Fibroblast of skin of left biceps (primary cell): ENCODE measurements at regions not wholly inside any gene's neighbourhood (a gene's known extent, or its start where the extent isn't known, plus 50 kb on each side); places are given as distances from the start of the nearest gene placed in this dataset.
A peak's percentile ranks its signal among the peaks of the same experiment; 100 is the strongest.
"Not testable (repeated sequence)": the region's sequence is repeated elsewhere in the genome, so short reads cannot be mapped to it uniquely, and the experiment has no call there.

Experiments used
- DNase-seq, 2 experiments: peaks; one replicate each; pipeline ENCODE4 v3.0.0-alpha.2; 2013; ENCODE audit warnings: low read depth in 2 of 2

DNA sequence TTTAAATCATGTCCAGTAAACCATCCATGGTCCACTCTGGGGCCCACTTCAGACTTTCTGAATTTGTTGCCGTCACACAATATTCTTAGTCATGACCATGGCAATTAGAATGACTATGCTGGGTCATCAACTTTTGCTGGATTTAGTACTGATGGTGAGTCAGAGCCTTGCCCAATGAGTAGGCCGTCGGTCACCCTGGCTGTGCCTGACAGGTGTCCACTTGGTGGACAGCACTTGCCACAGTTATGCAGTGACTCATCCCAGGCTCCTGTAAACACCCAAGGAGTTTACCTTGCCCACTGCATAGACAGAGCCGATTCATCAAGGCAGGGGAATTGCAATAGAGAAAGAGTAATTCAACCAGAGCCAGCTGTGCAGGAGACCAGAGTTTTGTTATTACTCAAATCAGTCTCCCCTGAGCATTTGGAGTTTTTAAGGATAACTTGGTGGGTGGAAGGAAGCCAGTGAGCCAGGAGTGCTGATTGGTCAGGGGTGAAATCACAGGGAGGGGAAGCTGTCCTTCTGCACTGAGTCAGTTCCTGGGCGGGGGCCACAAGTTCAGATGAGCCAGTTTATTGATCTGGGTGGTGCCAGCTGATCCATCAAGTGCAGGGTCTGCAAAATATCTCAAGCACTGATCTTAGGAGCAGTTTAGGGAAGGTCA lies 333.8 kb downstream of the PTPRU start:
- peak; percentile 8 to 12 for DNase-seq

DNA sequence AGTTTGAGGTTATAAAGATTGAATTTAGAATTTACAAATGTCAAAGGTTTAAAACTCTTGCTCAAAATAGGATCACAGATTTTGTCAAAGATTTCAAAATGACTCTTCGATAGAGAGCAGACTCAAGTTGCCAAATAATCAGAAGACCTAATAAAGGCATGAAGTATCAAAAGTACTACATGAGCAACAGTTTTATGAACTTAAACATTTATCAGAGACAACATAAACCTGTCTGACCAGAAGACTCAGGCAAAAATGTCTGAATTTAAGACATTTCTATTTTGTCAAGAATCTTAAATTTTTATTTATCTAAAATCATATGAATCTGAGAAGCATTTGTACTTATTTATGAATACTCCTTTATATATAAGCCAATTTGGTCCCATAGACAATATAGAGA lies 330.9 kb downstream of the PTPRU start:
- DNase-seq = no peak

DNA sequence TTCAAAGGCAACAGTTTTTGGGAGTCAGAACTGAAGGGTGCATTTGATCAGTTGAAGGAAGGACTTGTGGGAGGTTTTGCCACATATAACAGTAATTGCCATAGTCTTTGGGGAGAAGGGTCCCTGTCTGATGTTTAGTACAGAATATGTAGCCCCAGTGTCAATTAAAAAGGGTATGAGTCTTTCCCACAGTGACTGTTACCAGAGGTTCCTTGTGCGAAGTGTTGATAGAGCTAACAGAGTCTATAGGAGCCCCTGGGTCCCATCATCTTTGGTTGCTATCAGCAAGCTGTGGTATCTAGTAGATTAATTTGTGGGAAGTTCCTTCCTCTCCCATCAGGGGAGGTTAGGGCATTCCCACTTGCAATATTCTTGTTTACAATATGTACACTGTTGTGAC lies 329.2 kb downstream of the PTPRU start:
- DNase-seq = no peak

DNA sequence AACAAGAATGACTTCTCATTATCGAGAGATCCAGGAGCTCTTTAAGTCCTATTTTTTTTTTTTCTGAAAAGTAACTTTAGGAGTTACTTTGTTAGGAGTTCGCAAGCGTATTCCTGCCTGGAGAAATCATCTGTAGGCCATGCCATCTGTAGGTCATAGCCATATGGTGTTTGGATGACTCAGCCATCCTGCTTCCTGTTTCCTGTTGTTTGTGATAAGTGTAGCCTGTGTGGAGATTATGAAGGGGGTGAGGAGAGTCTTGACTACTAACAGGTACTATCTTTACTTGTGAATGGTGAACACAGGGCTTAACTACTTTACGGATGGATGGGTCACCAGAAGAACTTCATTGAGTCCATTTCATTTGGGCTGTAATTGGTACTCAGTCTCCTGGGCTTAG lies 327.2 kb downstream of the PTPRU start:
- DNase-seq = no peak

DNA sequence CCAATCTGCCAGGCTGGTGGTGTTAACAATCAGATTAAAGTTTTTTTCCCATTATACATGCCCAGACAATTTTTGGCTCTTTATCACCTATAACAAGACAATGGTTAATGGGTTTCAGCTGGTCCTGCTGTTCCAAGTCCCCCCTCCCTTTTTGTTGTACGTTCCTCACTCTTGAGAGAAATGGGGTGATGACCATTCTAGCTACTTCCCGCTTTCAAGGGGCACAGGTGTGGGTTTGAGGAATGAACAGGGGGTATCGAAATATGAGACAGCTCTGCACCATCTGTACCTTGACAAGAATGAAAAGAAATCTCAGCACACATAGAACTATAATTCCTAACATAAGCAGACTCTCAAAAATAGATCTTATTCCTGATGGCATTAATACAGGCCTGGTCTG lies 326.8 kb downstream of the PTPRU start:
- DNase-seq = no peak

DNA sequence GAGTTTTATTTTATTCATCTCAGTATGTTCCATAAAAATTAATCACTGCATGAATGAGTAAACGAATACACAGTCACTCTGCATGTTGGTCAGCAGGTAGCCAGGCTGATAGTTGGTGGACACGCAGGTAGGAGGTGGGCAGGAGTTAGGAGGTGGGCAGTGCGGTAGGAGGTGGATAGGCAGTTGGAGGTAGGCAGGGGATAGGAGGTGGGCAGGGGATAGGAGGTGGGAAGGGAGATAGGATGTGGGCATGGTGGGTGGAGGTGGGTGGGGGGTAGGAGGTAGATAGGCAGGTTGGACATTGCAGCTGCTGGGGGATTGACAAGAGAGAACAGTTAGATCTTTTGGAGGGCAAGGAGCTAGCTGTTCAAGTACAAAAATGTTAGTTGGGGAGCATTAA lies 322.7 kb downstream of the PTPRU start:
- no peak for DNase-seq

DNA sequence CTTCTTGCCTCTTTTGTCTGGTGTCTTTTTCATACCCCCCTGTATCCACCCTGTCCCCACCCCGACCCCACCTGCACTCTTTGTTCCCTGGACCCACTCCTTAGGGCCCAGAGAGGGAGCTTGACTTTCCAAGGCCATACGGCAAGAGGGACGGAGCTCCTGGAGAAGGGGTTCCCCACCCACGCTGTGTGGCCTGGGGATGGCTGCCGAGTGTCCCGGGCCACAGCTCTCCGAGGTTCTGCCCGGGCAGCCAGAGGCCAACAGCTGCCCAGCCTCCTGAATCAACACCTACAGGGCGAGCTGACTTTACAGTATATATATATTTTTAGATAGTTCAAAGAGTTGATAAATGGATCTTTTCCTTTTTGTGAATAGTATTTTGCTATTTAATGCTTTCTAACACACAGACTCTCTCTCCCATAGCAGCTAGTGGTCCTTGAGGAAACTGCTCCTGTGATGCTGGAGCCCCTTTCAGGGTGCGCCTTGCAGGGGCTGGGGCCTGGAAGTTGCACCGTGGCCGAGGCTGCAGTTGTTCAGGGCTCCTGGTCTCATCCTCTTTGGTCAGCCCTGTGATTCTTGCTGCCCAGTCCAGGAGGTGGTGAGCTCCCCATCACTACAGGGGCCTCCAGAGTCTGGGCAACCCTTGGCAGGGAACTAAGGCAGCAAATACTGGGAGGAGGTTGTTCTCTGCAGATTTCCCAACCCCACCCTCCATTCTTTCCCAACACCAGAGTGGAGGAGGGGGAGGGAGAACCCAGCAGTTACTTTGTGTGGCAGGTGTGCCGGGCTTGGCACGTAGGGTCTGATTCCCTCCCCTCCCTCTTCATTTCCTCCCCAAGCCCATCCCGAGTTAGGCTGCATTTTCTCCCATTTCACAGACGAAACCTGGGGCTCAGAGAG lies 321.6 kb downstream of the PTPRU start:
- DNase-seq = no peak

DNA sequence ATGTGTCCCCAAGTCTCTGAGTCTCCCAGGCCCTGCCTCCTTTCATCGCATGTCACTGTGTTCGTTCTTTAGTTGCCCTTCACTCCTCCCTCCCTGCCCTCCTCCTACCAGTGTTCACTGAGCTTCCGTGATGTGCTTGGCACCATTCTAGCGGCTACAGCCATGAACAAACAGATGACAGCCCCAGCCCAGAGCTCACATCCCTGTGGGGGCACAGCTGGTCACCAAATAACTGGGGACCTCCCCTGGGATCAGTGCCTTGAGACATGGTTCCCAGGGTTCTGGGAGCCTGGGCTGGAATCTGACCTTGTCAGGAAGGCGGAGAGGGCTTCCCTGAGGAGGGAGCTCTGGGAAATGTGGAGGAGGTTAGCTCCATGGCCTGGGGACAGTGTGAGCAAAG lies 320.7 kb downstream of the PTPRU start:
- DNase-seq = no peak

DNA sequence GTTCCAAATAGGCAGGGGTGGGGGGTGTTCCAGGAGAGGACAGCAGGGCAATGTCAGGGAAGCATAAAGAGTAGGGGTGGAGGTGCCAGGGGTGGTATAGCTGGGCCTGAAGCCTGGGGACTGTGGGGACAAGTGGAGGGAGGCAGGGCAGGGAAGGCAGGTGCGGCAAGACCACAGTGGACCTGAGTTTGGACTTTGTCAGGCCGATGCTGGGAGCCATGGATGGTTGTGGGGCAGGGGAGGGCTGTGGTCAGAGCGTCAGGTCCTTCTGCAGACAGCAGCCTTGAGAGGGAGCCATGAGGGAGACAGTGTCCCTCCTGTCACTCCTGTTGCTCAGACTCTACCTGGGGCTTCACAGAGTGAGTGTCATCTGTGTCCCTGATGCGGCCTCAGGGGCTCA lies 320.3 kb downstream of the PTPRU start:
- DNase-seq = no peak

DNA sequence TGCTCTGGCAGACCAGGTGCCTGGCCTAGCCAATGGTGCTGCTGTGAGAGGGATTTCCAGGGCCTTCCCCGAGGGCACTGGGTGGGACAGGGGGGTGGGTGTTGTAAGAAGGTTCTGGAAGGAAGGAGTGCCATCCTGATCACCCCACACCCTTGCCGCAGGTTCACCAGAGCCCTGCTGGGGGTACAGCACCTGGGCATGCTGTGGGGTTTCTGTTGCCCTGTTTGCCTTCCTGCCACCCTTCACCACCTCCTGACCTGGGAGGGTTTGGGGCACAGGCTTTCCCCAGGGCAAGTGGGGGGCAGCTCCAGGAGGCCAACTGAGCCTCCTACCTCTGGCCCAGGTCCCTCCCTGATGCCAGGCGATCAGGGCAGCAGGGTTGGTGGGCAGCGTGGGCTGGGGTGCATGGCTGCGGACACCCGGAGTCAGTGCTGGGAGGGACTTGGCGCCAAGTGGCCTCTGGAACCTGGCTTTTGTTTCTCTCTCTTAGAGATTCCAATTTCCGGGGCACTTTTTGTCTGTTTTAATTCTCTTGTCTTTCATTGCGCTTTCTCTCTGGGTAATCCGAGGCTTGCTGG lies 318.8 kb downstream of the PTPRU start:
- no peak for DNase-seq

DNA sequence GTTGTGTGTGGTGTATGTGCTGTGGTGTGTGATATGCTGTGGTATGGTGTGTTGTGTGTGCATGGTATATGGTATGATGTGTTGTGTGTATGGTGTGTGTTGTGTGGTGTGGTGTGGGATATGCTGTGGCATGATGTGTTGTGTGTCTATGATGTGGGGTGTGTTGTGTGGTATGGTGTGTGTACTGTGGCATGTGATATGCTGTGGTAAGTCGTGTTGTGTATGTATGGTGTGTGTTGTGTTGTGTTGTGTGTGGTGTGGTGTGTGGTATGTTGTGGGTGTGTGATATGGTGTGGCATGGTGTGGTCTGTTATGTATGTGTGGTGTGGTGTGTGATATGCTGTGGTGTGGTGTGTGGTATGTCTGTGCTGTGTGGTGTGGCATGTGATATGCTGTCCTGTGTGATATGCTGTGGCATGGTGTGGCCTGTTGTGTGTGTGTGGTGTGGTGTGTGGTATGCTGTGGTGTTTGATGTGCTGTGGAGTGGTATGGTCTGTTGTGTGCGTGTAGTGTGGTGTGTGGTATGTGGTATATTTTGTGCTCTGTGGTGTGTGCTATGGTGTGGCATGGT lies 318.0 kb downstream of the PTPRU start:
- DNase-seq = no peak

DNA sequence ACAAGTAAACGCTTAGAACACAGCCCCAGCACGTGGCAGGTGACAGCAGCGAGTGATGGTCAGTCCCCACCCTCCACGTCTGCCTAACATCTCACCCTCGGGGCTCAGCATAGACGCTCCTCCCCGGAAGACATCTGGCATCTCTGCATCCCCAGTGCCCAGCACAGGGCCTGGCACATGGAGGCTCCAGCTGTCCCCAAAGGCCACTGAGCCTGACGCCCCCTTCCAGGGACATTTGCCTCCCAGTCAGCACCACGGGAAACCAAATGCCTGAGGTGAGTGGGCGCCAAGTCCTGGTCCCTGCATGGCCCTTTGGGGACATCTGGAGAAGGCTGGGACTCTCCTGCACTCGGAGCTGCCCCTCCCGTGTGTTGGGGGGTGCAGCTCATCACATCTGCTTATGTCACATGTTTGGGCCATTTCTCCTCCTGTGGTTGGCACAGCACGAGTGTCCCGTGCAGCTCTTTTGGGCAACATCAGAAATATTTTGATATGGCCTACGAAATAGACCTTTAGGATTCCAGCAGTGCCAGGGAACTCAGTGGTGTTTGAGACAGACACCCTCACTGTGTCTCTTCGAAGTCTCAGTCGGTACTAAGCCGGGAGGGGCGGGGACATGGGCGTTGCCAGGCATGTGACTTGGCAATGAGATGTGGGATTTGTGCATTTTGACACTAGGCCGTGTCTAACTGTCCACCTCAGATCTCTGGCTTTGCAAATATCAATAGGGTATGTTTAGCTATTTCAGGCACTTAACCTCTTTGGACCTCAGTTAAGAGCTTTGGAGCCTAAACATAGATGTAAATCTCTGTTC lies 315.0 kb downstream of the PTPRU start:
- no peak for DNase-seq

DNA sequence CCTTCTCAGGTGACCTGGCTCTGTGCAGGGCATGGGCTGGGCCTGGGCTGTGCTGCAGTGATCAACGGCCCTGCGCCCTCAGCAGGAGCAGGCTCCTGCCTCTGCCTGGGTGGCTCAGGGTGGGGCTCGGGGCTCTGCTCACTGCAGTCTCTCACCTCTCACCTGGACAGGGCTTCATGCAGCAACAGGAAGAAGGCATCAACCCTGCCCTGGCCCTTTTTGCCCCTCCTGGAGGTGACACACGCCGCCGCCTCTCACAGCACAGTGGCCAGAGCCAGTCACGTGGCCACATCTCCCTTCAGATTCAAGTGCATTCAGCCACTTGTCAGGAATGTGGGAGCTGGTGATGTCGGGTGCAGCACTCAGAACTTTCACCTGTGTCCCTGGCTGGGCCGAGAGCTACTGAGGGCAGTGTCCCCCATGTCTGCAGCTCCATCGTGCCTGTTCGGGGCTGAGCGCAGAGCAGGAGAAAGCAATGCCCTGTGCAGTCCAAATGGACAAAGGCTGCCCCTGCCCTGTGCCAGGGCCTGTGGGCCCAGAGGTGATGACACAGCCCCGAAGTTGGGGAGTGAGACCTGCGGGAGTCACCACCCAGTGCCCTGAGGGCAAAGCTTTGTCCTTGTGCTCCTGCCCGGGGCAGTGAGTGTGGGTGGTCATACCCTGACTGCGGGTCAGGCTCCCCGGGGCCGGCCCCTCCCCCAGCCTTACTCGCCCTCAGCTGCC lies 314.0 kb downstream of the PTPRU start:
- DNase-seq = no peak

DNA sequence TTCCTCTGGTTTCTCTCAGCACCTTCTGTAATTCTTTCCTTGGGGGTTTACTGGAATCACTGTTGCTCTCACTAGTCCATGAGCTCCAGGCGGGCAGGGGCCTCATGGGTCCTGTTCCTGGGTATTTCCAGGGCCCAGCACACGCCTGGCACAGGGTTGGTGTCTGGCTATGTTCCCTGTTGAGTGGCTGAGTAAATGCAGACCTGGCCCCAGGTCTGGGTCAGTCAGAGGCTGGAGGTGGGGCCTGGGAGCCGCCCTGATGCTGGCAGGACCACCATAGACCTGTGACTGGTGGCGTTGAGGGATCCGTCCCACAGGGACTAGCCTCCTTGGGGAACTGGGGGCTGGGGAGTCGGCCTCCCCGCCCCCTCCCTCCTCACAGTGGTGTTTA lies 313.4 kb downstream of the PTPRU start:
- not testable (repeated sequence) for DNase-seq

DNA sequence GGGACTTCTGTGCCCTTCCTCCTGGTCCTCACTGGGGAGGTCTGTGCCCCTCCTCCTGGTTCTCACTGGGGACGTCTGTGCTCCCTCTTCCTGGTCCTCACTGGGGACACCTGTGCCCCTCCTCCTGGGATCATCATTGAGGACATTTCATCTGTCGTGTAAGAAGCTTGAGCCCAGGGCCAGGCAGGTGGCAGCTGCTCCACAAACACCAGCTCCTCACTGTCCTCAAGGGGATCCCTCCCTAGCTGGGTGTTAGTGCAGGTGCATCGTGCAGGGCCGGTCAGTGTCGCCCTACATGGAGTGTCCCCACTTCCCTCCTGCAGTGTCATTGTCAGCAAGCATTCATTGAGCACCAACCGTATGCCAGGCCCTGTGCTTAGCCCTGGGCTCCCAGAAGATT lies 312.7 kb downstream of the PTPRU start:
- no peak for DNase-seq

DNA sequence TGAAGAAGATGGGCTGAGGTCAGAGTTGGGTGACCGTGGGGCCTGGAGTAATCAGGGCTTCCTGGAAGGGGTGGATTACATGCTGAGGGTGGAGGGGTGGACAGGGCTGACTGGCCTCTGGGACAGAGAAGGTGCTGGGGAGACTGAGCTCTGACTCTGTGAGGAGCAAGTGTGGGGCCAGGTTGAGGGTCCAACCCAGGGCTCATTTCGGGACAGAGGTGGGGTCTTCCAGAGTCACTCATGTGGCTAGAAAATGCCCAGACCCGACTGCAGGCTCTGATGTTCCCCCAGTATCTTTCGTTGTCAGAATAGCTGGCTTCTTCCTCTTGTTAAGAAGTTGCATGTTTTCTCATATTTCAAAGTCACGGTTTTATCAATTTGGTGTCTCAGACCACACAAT lies 311.8 kb downstream of the PTPRU start:
- DNase-seq = no peak

DNA sequence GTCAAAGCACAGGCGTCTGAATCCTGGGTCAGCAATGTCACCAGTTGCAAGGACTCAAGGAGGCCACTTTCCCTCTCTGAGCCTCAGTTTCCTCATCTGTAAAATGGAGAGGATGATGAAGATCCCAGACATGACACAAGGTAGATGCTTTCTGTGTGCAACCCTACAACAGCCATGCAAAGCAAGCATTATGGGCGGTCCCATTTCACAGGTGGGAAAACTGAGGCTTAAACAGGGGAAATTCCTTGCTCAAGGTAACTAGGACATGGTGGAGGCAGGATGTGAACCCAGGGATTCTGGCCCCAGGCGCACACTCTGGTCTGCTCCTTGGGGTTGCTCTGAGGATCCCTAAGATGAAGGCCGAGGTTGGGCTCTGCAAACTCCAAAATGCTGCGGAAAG lies 311.0 kb downstream of the PTPRU start:
- no peak for DNase-seq

DNA sequence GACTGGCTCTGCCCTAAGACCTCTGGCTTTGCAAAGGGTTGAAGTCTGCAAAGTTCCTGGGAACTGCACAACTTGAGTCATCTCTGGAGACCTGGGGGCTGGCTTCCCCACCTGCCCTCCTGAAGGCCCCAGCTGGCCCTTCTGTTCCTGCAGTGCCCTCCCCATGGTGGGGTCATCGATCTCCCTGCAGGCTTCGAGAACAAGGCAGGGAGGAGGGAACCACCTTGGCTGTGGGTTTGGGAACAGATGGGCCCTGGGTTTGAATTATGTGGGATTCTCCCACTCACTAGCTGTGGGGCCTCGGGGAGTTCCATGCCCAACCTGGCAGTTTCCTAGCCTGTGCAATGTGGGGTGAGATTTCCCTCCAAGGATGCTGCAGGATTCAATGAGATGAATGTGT lies 310.2 kb downstream of the PTPRU start:
- DNase-seq = no peak

DNA sequence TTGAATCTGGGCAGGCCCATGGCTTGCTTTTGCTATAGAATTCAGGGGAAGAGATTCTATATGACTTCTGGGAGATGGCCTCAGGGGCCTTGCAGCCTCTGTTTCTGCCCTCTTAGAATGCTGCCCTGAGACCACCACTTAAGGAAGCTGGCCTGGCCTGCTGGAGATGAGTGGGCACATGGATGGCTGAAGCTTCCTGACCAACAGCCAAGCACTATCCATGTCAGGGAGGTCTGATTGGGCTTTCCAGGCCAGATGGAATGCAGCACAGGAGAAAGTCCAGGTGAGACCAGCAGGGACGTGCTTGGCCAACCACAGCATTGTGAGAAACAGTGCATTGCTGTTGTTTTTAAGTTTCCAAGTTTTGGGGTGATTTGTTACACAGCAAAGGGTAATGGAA lies 308.1 kb downstream of the PTPRU start:
- no peak for DNase-seq

DNA sequence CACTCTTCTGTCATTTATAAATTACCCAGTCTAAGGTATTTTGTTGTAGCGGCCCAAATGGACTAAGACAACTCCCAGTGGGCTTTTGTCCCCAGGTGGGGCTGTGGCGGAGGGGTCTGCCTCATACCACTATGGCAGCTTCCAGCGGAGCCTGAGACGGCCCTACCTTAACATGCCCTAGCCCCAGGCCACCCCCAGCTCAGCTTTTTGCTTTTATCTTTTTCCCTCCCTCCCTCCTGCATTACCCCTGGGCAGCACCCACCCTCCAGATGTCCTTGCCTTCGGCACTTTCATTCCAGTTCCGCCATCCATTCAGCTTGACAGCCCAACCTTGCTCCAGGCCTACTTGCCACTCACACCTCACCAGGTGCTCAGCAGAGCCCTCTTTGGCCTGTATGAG lies 307.3 kb downstream of the PTPRU start:
- DNase-seq = no peak

DNA sequence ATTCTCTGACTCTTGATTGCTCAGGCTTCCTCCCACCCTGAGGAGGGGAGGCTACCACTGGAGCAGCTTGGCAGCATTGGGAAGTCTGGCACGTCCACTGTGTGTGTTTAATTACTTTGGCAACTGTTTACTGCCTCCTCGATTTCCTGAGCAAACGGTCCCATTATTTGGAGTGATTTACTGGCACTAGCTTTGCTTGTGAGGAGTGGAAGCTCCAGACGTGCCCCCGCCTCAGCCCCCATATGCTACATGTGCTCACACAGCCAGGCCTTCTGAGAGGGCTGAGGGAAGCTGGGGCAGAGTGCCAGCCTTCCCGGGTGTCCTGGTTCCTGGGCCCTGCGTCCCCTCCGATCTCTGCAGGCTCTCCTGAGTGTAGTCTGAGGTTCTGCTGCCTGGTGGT lies 306.2 kb downstream of the PTPRU start:
- no peak for DNase-seq
